ENCODE measurements at regions not wholly inside any gene's neighbourhood (a gene's known extent, or its start where the extent isn't known, plus 50 kb on each side); places are given as distances from the start of the nearest gene placed in this dataset.

- no peak for TF ChIP-seq SUZ12 (IDR thresholded peaks at IDR 0.05; ENCODE audit: extremely low read depth, insufficient read depth, insufficient read length)
- no peak for TF ChIP-seq YY1 (IDR thresholded peaks at IDR 0.05; ENCODE audit: insufficient read depth, insufficient read length)
Measured at GRCh38 chr3:124227150-124227630, 235.3 kb upstream of the ROPN1 start.
